ENCODE measurements at regions not wholly inside any gene's neighbourhood (a gene's known extent, or its start where the extent isn't known, plus 50 kb on each side); places are given as distances from the start of the nearest gene placed in this dataset.

- no peak overlapping the region for H3K27ac Mint-ChIP-seq
Measured at GRCh38 chr9:7367726-7368125, 431.9 kb downstream of the DMAC1 start.

GRCh38 chr9:7366121-7366520 is 433.5 kb downstream of the DMAC1 start:
- H3K27ac ChIP-seq (ENCODE audit: low read depth, low read length), result no peak overlapping the region
- H3K9me3 Mint-ChIP-seq, result no peaks in the 10 kb centered on the region
- peaks cover 9% of the 10 kb centered on the region for H3K4me1 ChIP-seq (ENCODE audit: control insufficient read depth, insufficient read depth, low read length)
- no peaks in the 10 kb centered on the region for H3K27me3 ChIP-seq (ENCODE audit: control insufficient read depth, insufficient read depth, low read length, poor library complexity, severe bottlenecking)
- no peaks in the 10 kb centered on the region for H3K27me3 Mint-ChIP-seq (ENCODE audit: insufficient read depth)
- peaks cover 31% of the 10 kb centered on the region for H3K4me1 Mint-ChIP-seq
- no peaks in the 10 kb centered on the region for H3K9me3 ChIP-seq (ENCODE audit: control insufficient read depth, low read length)
- no peaks in the 10 kb centered on the region for H3K36me3 Mint-ChIP-seq (ENCODE audit: low read depth)
- no peak overlapping the region for H3K4me3 ChIP-seq (ENCODE audit: low read length)
- no peaks in the 10 kb centered on the region for H3K36me3 ChIP-seq (ENCODE audit: control insufficient read depth, insufficient read depth, low read length)
- no peak for DNase-seq
- H3K27ac Mint-ChIP-seq, result no peak overlapping the region
- 25 to 44% methylated on average over 1 of the region's 1 CpG for WGBS, 2 experiments (ENCODE audit: insufficient coverage in 1 of 2, insufficient read length in 1 of 2)
- H3K4me3 Mint-ChIP-seq, result no peak overlapping the region
- TF ChIP-seq CTCF (conservative IDR thresholded peaks at IDR 0.05), result no peak
- H3K9ac ChIP-seq (ENCODE audit: extremely low read depth, low read length, poor library complexity, severe bottlenecking), result no peak overlapping the region

More at GRCh38 chr9:7367726-7368125, 431.9 kb downstream of the DMAC1 start:
- Mint-ChIP-seq H3K36me3 (ENCODE audit: low read depth) (no peaks in the 10 kb centered on the region), H3K4me3 (no peak overlapping the region), H3K9me3 (no peaks in the 10 kb centered on the region), H3K27me3 (ENCODE audit: insufficient read depth) (no peaks in the 10 kb centered on the region), H3K4me1 (peaks cover 31% of the 10 kb centered on the region)
- Histone ChIP-seq H3K9me3 (ENCODE audit: control insufficient read depth, low read length) (no peaks in the 10 kb centered on the region), H3K27me3 (ENCODE audit: control insufficient read depth, insufficient read depth, low read length, poor library complexity, severe bottlenecking) (no peaks in the 10 kb centered on the region), H3K4me3 (ENCODE audit: low read length) (no peak overlapping the region), H3K27ac (ENCODE audit: low read depth, low read length) (no peak overlapping the region), H3K9ac (ENCODE audit: extremely low read depth, low read length, poor library complexity, severe bottlenecking) (no peak overlapping the region), H3K4me1 (ENCODE audit: control insufficient read depth, insufficient read depth, low read length) (peaks cover 7% of the 10 kb centered on the region), H3K36me3 (ENCODE audit: control insufficient read depth, insufficient read depth, low read length) (no peaks in the 10 kb centered on the region)
- 83 to 100% methylated on average over 1 of the region's 1 CpG for WGBS, 2 experiments (ENCODE audit: insufficient coverage in 1 of 2, insufficient read length in 1 of 2)
- TF ChIP-seq CTCF (conservative IDR thresholded peaks at IDR 0.05), result no peak
- DNase-seq, result no peak

GRCh38 chr9:7363777-7364477 is 435.7 kb downstream of the DMAC1 start:
- Histone ChIP-seq H3K36me3 (ENCODE audit: control insufficient read depth, insufficient read depth, low read length) (no peaks in the 10 kb centered on the region), H3K27me3 (ENCODE audit: control insufficient read depth, insufficient read depth, low read length, poor library complexity, severe bottlenecking) (no peaks in the 10 kb centered on the region), H3K9me3 (ENCODE audit: control insufficient read depth, low read length) (no peaks in the 10 kb centered on the region), H3K4me1 (ENCODE audit: control insufficient read depth, insufficient read depth, low read length) (peaks cover 9% of the 10 kb centered on the region), H3K27ac (ENCODE audit: low read depth, low read length) (no peak overlapping the region), H3K4me3 (ENCODE audit: low read length) (peak overlapping the region; percentile 50), H3K9ac (ENCODE audit: extremely low read depth, low read length, poor library complexity, severe bottlenecking) (no peak overlapping the region)
- TF ChIP-seq CTCF (conservative IDR thresholded peaks at IDR 0.05), result no peak
- Mint-ChIP-seq H3K9me3 (no peaks in the 10 kb centered on the region), H3K27me3 (ENCODE audit: insufficient read depth) (no peaks in the 10 kb centered on the region), H3K4me1 (peaks cover 35% of the 10 kb centered on the region), H3K36me3 (ENCODE audit: low read depth) (no peaks in the 10 kb centered on the region), H3K27ac (peak overlapping the region; percentile 81), H3K4me3 (peak overlapping the region; percentile 34)
- peak; percentile 73 for DNase-seq
- 78 to 97% methylated on average over 3 of the region's 4 CpGs for WGBS, 2 experiments (ENCODE audit: insufficient coverage in 1 of 2, insufficient read length in 1 of 2)
